OCI-LY3 (cell line): ENCODE measurements at regions not wholly inside any gene's neighbourhood (a gene's known extent, or its start where the extent isn't known, plus 50 kb on each side); places are given as distances from the start of the nearest gene placed in this dataset.

ENCODE experiments used
- H2AFZ ChIP-seq: fragments of 200-600, 300-600 bp; shearing (Covaris generic); 2 replicates; pipeline ENCODE4 v1.6.0; 2014; ENCODE audit warnings: antibody characterized with exemption, low read depth, low read length
- H3K27ac ChIP-seq: fragments of 200-600, 300-600 bp; sonication (generic); 2 replicates; pipeline ENCODE4 v1.5.1; 2014; ENCODE audit warnings: mild to moderate bottlenecking, low read length, moderate library complexity, mixed read lengths
- H3K27me3 ChIP-seq: fragments of 200-600, 300-600 bp; sonication (generic); 2 replicates; pipeline ENCODE4 v1.6.1; 2014; ENCODE audit warnings: low read depth, low read length, mixed read lengths
- H3K36me3 ChIP-seq: fragments of 200-600, 300-600 bp; sonication (generic); replicated peaks from 2 replicates; pipeline ENCODE3; 2014; ENCODE audit warnings: low read depth, low read length, mixed read lengths
- H3K4me1 ChIP-seq: fragments of 300-600, 200-600 bp; sonication (generic); 2 replicates; pipeline ENCODE4 v1.6.1; 2014; ENCODE audit warnings: low read length, mixed read lengths
- H3K4me2 ChIP-seq: fragments of 200-600, 300-600 bp; sonication (generic); 2 replicates; pipeline ENCODE4 v1.6.1; 2014; ENCODE audit warnings: low read length, mixed read lengths
- H3K4me3 ChIP-seq: fragments of 300-600, 200-600 bp; sonication (generic); 2 replicates; pipeline ENCODE4 v1.5.1; 2014; ENCODE audit warnings: antibody characterized with exemption, mild to moderate bottlenecking, low read length, moderate library complexity
- H3K79me2 ChIP-seq: fragments of 300-600, 200-600 bp; shearing (Covaris generic); 2 replicates; pipeline ENCODE4 v1.6.1; 2014; ENCODE audit warnings: mild to moderate bottlenecking, low read length, mixed read lengths
- H3K9ac ChIP-seq: fragments of 300-600, 200-600 bp; shearing (Covaris generic); 2 replicates; pipeline ENCODE4 v1.6.0; 2014; ENCODE audit warnings: mild to moderate bottlenecking, low read length, moderate library complexity
- H3K9me3 ChIP-seq: fragments of 200-600, 300-600 bp; shearing (Covaris generic); 2 replicates; pipeline ENCODE4 v1.6.1; 2014; ENCODE audit warnings: low read length, mixed read lengths; ENCODE audit not compliant: insufficient read depth
- H4K20me1 ChIP-seq: fragments of 200-600, 300-600 bp; sonication (generic); 2 replicates; pipeline ENCODE4 v1.6.1; 2016; ENCODE audit warnings: low read length, mixed read lengths; ENCODE audit not compliant: insufficient read depth
- CTCF ChIP-seq: fragments of 200-600, 300-600 bp; sonication (generic); IDR thresholded peaks from 2 replicates; pipeline ENCODE4 v1.5.1; 2014; ENCODE audit warnings: antibody characterized with exemption, low read length, low read depth
- EZH2phosphoT487 ChIP-seq: fragments of 200-600 bp; shearing (Covaris generic); IDR thresholded peaks from 2 replicates; pipeline ENCODE4 v1.6.1; 2018; ENCODE audit warnings: antibody characterized with exemption, mixed run types, low read depth

GRCh38 chr15:101562428-101563059, 73.0 kb upstream of the PCSK6 start:
- no peak for TF ChIP-seq CTCF
- no peak for TF ChIP-seq EZH2phosphoT487
- Histone ChIP-seq H3K27ac (no peak overlapping the region), H3K4me2 (no peak overlapping the region), H3K27me3 (peaks cover 16% of the 10 kb centered on the region; the same call in 1 of the 2 replicates), H3K4me1 (no peaks in the 10 kb centered on the region), H3K79me2 (no peaks in the 10 kb centered on the region), H3K4me3 (no peak overlapping the region), H4K20me1 (no peaks in the 10 kb centered on the region), H3K9me3 (no peaks in the 10 kb centered on the region), H2AFZ (no peak overlapping the region), H3K36me3 (no peaks in the 10 kb centered on the region), H3K9ac (no peak overlapping the region)

- Histone ChIP-seq H3K27me3 (peaks cover 16% of the 10 kb centered on the region; the same call in 1 of the 2 replicates), H2AFZ (no peak overlapping the region), H3K27ac (no peak overlapping the region), H4K20me1 (no peaks in the 10 kb centered on the region), H3K4me2 (no peak overlapping the region), H3K4me3 (no peak overlapping the region), H3K79me2 (no peaks in the 10 kb centered on the region), H3K4me1 (no peaks in the 10 kb centered on the region), H3K9me3 (no peaks in the 10 kb centered on the region), H3K9ac (no peak overlapping the region), H3K36me3 (no peaks in the 10 kb centered on the region)
- no peak for TF ChIP-seq EZH2phosphoT487
- TF ChIP-seq CTCF, result no peak
Observed at GRCh38 chr15:101561584-101561906, 72.0 kb upstream of the PCSK6 start.

GRCh38 chr15:101560722-101561583, 71.4 kb upstream of the PCSK6 start:
- Histone ChIP-seq H2AFZ (no peak overlapping the region), H3K4me2 (no peak overlapping the region)
- no peak for TF ChIP-seq EZH2phosphoT487
- TF ChIP-seq CTCF, result no peak

GRCh38 chr15:101559952-101560351, 70.4 kb upstream of the PCSK6 start:
- Histone ChIP-seq H3K36me3 (no peaks in the 10 kb centered on the region), H3K4me3 (no peak overlapping the region), H3K9ac (no peak overlapping the region), H3K27ac (no peak overlapping the region), H3K9me3 (no peaks in the 10 kb centered on the region), H3K27me3 (0 out of 2 replicates have a peak, but pooled peaks cover 10% of the 10 kb centered on the region), H3K4me1 (no peaks in the 10 kb centered on the region), H2AFZ (no peak overlapping the region), H3K79me2 (no peaks in the 10 kb centered on the region), H4K20me1 (no peaks in the 10 kb centered on the region), H3K4me2 (no peak overlapping the region)
- TF ChIP-seq CTCF, result no peak
- no peak for TF ChIP-seq EZH2phosphoT487

More at GRCh38 chr15:101560722-101561583, 71.4 kb upstream of the PCSK6 start:
- no peaks in the 10 kb centered on the region for H3K79me2 ChIP-seq
- H3K36me3 ChIP-seq, result no peaks in the 10 kb centered on the region
- no peaks in the 10 kb centered on the region for H3K9me3 ChIP-seq
- peaks cover 14% of the 10 kb centered on the region; the same call in 1 of the 2 replicates for H3K27me3 ChIP-seq
- H3K4me3 ChIP-seq, result no peak overlapping the region
- no peak overlapping the region for H3K9ac ChIP-seq
- no peaks in the 10 kb centered on the region for H4K20me1 ChIP-seq
- H3K4me1 ChIP-seq, result no peaks in the 10 kb centered on the region
- no peak overlapping the region for H3K27ac ChIP-seq
